WTC11 (cell line): ENCODE measurements at regions not wholly inside any gene's neighbourhood (a gene's known extent, or its start where the extent isn't known, plus 50 kb on each side); places are given as distances from the start of the nearest gene placed in this dataset.

Experiments used
- ATAC-seq: fragments of 200-7000 bp; cut with Tn5 transposase; 2 replicates; pipeline ENCODE4 v1.10.0; 2021; ENCODE audit warnings: mild to moderate bottlenecking, moderate library complexity
- CTCF ChIA-PET: fragments of 300-600 bp; sonication (Branson Sonifier 250); formaldehyde crosslinking; loops from one replicate; lab custom pipeline; 2021; ENCODE audit warnings: antibody characterized with exemption; lab: Charles Lee
- POLR2A ChIA-PET: fragments of 350-600 bp; sonication (Branson Sonifier 250); formaldehyde crosslinking; loops from one replicate; lab custom pipeline; 2021; ENCODE audit warnings: antibody characterized with exemption; lab: Charles Lee
- DNase-seq: peaks from one replicate; pipeline ENCODE4 v3.0.0; 2021; ENCODE audit warnings: low spot score
- H3K27ac Mint-ChIP-seq: 2 replicates; pipeline ENCODE4 v1.8.0; 2021; ENCODE audit warnings: mixed read lengths
- H3K27me3 Mint-ChIP-seq: 2 replicates; pipeline ENCODE4 v1.8.0; 2021; ENCODE audit warnings: low read depth, mild to moderate bottlenecking, moderate library complexity, mixed read lengths
- H3K36me3 Mint-ChIP-seq: 2 replicates; pipeline ENCODE4 v1.8.0; 2021; ENCODE audit warnings: mixed read lengths
- H3K4me1 Mint-ChIP-seq: 2 replicates; pipeline ENCODE4 v1.8.0; 2022; ENCODE audit warnings: mixed read lengths
- H3K4me3 Mint-ChIP-seq: 2 replicates; pipeline ENCODE4 v1.8.0; 2021; ENCODE audit warnings: mild to moderate bottlenecking, moderate library complexity, mixed read lengths
- H3K9me3 Mint-ChIP-seq: 2 replicates; pipeline ENCODE4 v1.8.0; 2021; ENCODE audit warnings: mixed read lengths
- ATF1 ChIP-seq: sonication (generic); formaldehyde crosslinking; IDR thresholded peaks from 2 replicates; pipeline ENCODE4 v1.8.1; 2023; ENCODE audit warnings: mild to moderate bottlenecking, moderate library complexity, missing genetic modification reagents
- CREM ChIP-seq: sonication (generic); formaldehyde crosslinking; IDR thresholded peaks from 2 replicates; pipeline ENCODE4 v1.8.1; 2022; ENCODE audit warnings: mild to moderate bottlenecking, missing genetic modification reagents, moderate library complexity
- ELF4 ChIP-seq: sonication (generic); formaldehyde crosslinking; IDR thresholded peaks from 2 replicates; pipeline ENCODE4 v1.8.1; 2022; ENCODE audit warnings: low read depth, mild to moderate bottlenecking, moderate library complexity, missing genetic modification reagents
- EMX1 ChIP-seq: fragments of 250-450 bp; sonication (Bioruptor Pico); IDR thresholded peaks from 2 replicates; pipeline ENCODE4 v1.8.0; 2021; ENCODE audit warnings: mild to moderate bottlenecking
- ETV6 ChIP-seq: sonication (generic); formaldehyde crosslinking; IDR thresholded peaks from 2 replicates; pipeline ENCODE4 v1.8.1; 2022; ENCODE audit warnings: mild to moderate bottlenecking, missing genetic modification reagents
- FOXJ3 ChIP-seq: sonication (generic); formaldehyde crosslinking; IDR thresholded peaks from 2 replicates; pipeline ENCODE4 v1.9.0; 2021; ENCODE audit warnings: missing genetic modification reagents, mild to moderate bottlenecking, borderline replicate concordance
- FOXP1 ChIP-seq: sonication (generic); formaldehyde crosslinking; IDR thresholded peaks from 2 replicates; pipeline ENCODE4 v1.8.0; 2022; ENCODE audit warnings: missing genetic modification reagents, mild to moderate bottlenecking, moderate library complexity, borderline replicate concordance
- GTF2I ChIP-seq: fragments of 250-450 bp; sonication (Bioruptor Pico); conservative IDR thresholded peaks from 2 replicates; pipeline ENCODE4 v1.4.0; 2021; ENCODE audit warnings: mild to moderate bottlenecking
- IRF2 ChIP-seq: sonication (generic); formaldehyde crosslinking; IDR thresholded peaks from 2 replicates; pipeline ENCODE4 v1.8.0; 2022; ENCODE audit warnings: low read depth, missing genetic modification reagents, borderline replicate concordance
- KAT7 ChIP-seq: sonication (generic); formaldehyde crosslinking; IDR thresholded peaks from 2 replicates; pipeline ENCODE4 v1.8.1; 2023; ENCODE audit warnings: missing genetic modification reagents, mild to moderate bottlenecking, borderline replicate concordance
- NFATC4 ChIP-seq: fragments of 250-450 bp; sonication (Bioruptor Pico); IDR thresholded peaks from 2 replicates; pipeline ENCODE4 v1.9.0; 2021; ENCODE audit warnings: mild to moderate bottlenecking
- NFE2L1 ChIP-seq: sonication (generic); formaldehyde crosslinking; IDR thresholded peaks from 2 replicates; pipeline ENCODE4 v1.8.1; 2023; ENCODE audit warnings: missing genetic modification reagents
- OVOL2 ChIP-seq: fragments of 250-450 bp; sonication (Bioruptor Pico); IDR thresholded peaks from 2 replicates; pipeline ENCODE4 v1.9.0; 2021; ENCODE audit warnings: mild to moderate bottlenecking, borderline replicate concordance
- TP53 ChIP-seq: sonication (generic); formaldehyde crosslinking; IDR thresholded peaks from 2 replicates; pipeline ENCODE4 v1.8.1; 2023; ENCODE audit warnings: mild to moderate bottlenecking, missing genetic modification reagents
- ZNF423 ChIP-seq: fragments of 250-450 bp; sonication (Bioruptor Pico); IDR thresholded peaks from 2 replicates; pipeline ENCODE4 v2.1.2; 2022; ENCODE audit warnings: mild to moderate bottlenecking, moderate library complexity
- TF ChIP-seq, protein P1 (sequence below): fragments of 250-450 bp; sonication (Bioruptor Pico); IDR thresholded peaks from 2 replicates; pipeline ENCODE4 v1.8.0; 2021; ENCODE audit warnings: mild to moderate bottlenecking
- TF ChIP-seq, protein P2 (sequence below): sonication (generic); formaldehyde crosslinking; IDR thresholded peaks from 2 replicates; pipeline ENCODE4 v1.8.0; 2023; ENCODE audit warnings: mild to moderate bottlenecking, missing genetic modification reagents
- TF ChIP-seq, protein P3 (sequence below): sonication (generic); formaldehyde crosslinking; IDR thresholded peaks from 2 replicates; pipeline ENCODE4 v1.8.1; 2023; ENCODE audit warnings: mild to moderate bottlenecking, missing genetic modification reagents, moderate library complexity
- TF ChIP-seq, protein P4 (sequence below): sonication (generic); formaldehyde crosslinking; IDR thresholded peaks from 2 replicates; pipeline ENCODE4 v1.8.1; 2022; ENCODE audit warnings: mild to moderate bottlenecking, moderate library complexity, missing genetic modification reagents
- TF ChIP-seq, protein P5 (sequence below): sonication (generic); formaldehyde crosslinking; IDR thresholded peaks from 2 replicates; pipeline ENCODE4 v1.8.0; 2022; ENCODE audit warnings: missing genetic modification reagents
- TF ChIP-seq, protein P6 (sequence below): sonication (generic); formaldehyde crosslinking; IDR thresholded peaks from 2 replicates; pipeline ENCODE4 v1.8.0; 2022; ENCODE audit warnings: mild to moderate bottlenecking, missing genetic modification reagents

DNA sequence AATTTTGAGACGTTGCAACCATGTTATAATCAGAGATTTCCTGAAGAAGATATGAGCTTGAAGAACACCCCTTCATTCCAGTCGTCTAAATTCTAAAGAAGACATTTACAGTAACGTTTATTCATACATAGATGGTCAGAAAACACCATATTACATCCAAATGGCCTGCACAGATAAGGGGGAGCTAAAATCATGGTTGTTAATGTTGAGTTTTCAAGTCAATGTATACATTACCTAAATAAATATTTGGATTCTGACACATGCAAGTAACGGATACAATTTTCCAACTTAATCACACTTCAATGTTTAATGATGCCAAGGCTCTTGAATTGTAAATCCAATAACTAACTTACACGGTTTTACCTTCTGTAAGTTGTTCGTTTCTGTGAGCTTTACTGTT, 318.4 kb downstream of the SLC6A15 start:
- no peak overlapping the region for H3K4me3 Mint-ChIP-seq

DNA sequence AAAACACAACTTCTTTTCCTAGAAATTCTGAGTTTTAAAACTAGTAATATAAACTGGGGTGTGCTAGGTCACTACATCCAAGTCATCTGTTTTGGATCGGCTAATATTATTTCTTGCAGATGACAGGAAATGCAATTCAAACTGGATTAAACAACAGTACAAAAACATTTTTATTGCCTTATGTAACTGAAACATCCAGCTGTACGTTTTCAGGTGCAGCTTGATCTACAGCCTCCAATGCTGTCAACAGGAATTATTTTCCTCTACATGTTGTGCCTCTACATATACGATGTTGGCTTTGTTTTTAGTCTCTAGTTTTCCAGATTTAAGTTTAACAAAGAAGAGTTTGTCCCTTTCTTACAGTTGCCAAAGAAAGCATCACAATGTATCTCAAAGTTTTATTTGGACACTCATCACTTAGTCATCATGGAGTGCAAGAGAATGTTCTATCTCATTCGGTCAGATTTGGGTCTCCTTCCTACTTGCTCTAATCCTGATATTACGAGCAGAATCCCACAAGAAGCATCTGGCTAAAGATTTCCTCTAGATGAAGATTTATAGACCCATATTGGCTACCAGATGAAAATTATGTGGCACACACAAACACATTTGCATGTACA, 326.7 kb downstream of the SLC6A15 start:
- TF ChIP-seq, protein P1, sequence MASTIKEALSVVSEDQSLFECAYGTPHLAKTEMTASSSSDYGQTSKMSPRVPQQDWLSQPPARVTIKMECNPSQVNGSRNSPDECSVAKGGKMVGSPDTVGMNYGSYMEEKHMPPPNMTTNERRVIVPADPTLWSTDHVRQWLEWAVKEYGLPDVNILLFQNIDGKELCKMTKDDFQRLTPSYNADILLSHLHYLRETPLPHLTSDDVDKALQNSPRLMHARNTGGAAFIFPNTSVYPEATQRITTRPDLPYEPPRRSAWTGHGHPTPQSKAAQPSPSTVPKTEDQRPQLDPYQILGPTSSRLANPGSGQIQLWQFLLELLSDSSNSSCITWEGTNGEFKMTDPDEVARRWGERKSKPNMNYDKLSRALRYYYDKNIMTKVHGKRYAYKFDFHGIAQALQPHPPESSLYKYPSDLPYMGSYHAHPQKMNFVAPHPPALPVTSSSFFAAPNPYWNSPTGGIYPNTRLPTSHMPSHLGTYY (CRISPR knock-in tag): no peak
- TF ChIP-seq TP53 (CRISPR knock-in tag) (no peak), ELF4 (CRISPR knock-in tag) (no peak), ATF1 (no peak), GTF2I (no peak), EMX1 (no peak), CREM (CRISPR knock-in tag) (no peak), KAT7 (CRISPR knock-in tag) (no peak), OVOL2 (CRISPR knock-in tag) (no peak), NFE2L1 (CRISPR knock-in tag) (no peak)
- TF ChIP-seq, protein P2, sequence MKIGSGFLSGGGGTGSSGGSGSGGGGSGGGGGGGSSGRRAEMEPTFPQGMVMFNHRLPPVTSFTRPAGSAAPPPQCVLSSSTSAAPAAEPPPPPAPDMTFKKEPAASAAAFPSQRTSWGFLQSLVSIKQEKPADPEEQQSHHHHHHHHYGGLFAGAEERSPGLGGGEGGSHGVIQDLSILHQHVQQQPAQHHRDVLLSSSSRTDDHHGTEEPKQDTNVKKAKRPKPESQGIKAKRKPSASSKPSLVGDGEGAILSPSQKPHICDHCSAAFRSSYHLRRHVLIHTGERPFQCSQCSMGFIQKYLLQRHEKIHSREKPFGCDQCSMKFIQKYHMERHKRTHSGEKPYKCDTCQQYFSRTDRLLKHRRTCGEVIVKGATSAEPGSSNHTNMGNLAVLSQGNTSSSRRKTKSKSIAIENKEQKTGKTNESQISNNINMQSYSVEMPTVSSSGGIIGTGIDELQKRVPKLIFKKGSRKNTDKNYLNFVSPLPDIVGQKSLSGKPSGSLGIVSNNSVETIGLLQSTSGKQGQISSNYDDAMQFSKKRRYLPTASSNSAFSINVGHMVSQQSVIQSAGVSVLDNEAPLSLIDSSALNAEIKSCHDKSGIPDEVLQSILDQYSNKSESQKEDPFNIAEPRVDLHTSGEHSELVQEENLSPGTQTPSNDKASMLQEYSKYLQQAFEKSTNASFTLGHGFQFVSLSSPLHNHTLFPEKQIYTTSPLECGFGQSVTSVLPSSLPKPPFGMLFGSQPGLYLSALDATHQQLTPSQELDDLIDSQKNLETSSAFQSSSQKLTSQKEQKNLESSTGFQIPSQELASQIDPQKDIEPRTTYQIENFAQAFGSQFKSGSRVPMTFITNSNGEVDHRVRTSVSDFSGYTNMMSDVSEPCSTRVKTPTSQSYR (CRISPR knock-in tag): no peak
- TF ChIP-seq, protein P3, sequence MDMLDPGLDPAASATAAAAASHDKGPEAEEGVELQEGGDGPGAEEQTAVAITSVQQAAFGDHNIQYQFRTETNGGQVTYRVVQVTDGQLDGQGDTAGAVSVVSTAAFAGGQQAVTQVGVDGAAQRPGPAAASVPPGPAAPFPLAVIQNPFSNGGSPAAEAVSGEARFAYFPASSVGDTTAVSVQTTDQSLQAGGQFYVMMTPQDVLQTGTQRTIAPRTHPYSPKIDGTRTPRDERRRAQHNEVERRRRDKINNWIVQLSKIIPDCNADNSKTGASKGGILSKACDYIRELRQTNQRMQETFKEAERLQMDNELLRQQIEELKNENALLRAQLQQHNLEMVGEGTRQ (CRISPR knock-in tag): no peak
- TF ChIP-seq, protein P4, sequence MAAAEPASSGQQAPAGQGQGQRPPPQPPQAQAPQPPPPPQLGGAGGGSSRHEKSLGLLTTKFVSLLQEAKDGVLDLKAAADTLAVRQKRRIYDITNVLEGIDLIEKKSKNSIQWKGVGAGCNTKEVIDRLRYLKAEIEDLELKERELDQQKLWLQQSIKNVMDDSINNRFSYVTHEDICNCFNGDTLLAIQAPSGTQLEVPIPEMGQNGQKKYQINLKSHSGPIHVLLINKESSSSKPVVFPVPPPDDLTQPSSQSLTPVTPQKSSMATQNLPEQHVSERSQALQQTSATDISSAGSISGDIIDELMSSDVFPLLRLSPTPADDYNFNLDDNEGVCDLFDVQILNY: no peak
- H3K9me3 Mint-ChIP-seq: no peaks in the 10 kb centered on the region
- ChIA-PET POLR2A (no interaction called here), CTCF (no interaction called here)
- no peaks in the 10 kb centered on the region for H3K27me3 Mint-ChIP-seq
- H3K27ac Mint-ChIP-seq: no peak overlapping the region
- no peaks in the 10 kb centered on the region for H3K36me3 Mint-ChIP-seq
- H3K4me3 Mint-ChIP-seq: no peak overlapping the region
- H3K4me1 Mint-ChIP-seq: no peaks in the 10 kb centered on the region
- ATAC-seq (no peak), DNase-seq (no peak)

More for the DNA sequence above, 318.4 kb downstream of the SLC6A15 start:
- TF ChIP-seq, protein P5, sequence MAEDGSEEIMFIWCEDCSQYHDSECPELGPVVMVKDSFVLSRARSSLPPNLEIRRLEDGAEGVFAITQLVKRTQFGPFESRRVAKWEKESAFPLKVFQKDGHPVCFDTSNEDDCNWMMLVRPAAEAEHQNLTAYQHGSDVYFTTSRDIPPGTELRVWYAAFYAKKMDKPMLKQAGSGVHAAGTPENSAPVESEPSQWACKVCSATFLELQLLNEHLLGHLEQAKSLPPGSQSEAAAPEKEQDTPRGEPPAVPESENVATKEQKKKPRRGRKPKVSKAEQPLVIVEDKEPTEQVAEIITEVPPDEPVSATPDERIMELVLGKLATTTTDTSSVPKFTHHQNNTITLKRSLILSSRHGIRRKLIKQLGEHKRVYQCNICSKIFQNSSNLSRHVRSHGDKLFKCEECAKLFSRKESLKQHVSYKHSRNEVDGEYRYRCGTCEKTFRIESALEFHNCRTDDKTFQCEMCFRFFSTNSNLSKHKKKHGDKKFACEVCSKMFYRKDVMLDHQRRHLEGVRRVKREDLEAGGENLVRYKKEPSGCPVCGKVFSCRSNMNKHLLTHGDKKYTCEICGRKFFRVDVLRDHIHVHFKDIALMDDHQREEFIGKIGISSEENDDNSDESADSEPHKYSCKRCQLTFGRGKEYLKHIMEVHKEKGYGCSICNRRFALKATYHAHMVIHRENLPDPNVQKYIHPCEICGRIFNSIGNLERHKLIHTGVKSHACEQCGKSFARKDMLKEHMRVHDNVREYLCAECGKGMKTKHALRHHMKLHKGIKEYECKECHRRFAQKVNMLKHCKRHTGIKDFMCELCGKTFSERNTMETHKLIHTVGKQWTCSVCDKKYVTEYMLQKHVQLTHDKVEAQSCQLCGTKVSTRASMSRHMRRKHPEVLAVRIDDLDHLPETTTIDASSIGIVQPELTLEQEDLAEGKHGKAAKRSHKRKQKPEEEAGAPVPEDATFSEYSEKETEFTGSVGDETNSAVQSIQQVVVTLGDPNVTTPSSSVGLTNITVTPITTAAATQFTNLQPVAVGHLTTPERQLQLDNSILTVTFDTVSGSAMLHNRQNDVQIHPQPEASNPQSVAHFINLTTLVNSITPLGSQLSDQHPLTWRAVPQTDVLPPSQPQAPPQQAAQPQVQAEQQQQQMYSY (CRISPR knock-in tag): no peak
- TF ChIP-seq ETV6 (CRISPR knock-in tag): no peak
- no peak for TF ChIP-seq IRF2 (CRISPR knock-in tag)
- TF ChIP-seq NFE2L1 (CRISPR knock-in tag): no peak
- TF ChIP-seq, protein P6, sequence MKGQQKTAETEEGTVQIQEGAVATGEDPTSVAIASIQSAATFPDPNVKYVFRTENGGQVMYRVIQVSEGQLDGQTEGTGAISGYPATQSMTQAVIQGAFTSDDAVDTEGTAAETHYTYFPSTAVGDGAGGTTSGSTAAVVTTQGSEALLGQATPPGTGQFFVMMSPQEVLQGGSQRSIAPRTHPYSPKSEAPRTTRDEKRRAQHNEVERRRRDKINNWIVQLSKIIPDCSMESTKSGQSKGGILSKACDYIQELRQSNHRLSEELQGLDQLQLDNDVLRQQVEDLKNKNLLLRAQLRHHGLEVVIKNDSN (CRISPR knock-in tag): no peak
- TF ChIP-seq FOXP1: no peak
- no peak for TF ChIP-seq NFATC4 (CRISPR knock-in tag)
- no peak for TF ChIP-seq ZNF423 (CRISPR knock-in tag)
- TF ChIP-seq, protein P4: no peak
- no peak for TF ChIP-seq FOXJ3 (CRISPR knock-in tag)
- Mint-ChIP-seq H3K27ac (no peak overlapping the region), H3K4me1 (peaks cover 21% of the 10 kb centered on the region), H3K36me3 (peaks cover 4% of the 10 kb centered on the region; the same call in 1 of the 2 replicates), H3K9me3 (no peaks in the 10 kb centered on the region), H3K27me3 (no peaks in the 10 kb centered on the region)
- no peak for DNase-seq
- ChIA-PET POLR2A (no interaction called here), CTCF (no interaction called here)
- no peak for ATAC-seq
